Endometrial microvascular endothelial cells (primary cell): ENCODE measurements at regions not wholly inside any gene's neighbourhood (a gene's known extent, or its start where the extent isn't known, plus 50 kb on each side); places are given as distances from the start of the nearest gene placed in this dataset.

Source experiments
- in situ Hi-C: cut with HindIII; loops from 2 replicates; pipeline ENCODE4 v1.10.0; 2017; ENCODE audit warnings: low sequenced_read_pairs, low pct_unique_long_range_greater_than_20kb; ENCODE audit errors: inconsistent ontology term

GRCh38 chr18:10053861-10054260 lies 140.0 kb downstream of the VAPA start:
- in situ Hi-C loops: loop anchor here (10.0 kb wide), 1 partner anchor 151 kb away; no protein-coding TSS in a partner anchor

DNA sequence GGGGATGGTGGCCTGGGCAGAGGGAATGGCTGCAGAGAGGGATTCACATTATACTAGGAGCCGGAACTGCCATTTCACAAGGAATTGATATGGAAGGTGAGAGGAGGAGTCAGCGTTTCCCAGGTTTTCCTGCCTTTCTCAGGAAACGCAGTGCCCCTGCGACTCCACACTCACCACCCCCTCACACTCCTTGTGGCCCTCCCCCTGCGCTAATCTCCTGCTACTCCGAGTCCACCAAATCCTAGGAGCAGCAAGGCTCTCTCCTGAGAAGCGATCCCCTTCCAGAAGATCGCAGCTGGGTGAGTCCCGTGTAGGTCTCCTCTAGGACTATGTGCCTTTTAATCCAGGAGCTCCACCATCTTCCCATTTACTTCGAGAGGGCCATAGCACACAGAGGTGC lies 140.6 kb downstream of the VAPA start:
- in situ Hi-C loops: loop anchor here (10.0 kb wide), 1 partner anchor 150 kb away; no protein-coding TSS in a partner anchor

- in situ Hi-C loops: loop anchor here (10.0 kb wide), 1 partner anchor 150 kb away; no protein-coding TSS in a partner anchor
These were observed 141.4 kb downstream of the VAPA start for GRCh38 chr18:10055125-10055750.

DNA sequence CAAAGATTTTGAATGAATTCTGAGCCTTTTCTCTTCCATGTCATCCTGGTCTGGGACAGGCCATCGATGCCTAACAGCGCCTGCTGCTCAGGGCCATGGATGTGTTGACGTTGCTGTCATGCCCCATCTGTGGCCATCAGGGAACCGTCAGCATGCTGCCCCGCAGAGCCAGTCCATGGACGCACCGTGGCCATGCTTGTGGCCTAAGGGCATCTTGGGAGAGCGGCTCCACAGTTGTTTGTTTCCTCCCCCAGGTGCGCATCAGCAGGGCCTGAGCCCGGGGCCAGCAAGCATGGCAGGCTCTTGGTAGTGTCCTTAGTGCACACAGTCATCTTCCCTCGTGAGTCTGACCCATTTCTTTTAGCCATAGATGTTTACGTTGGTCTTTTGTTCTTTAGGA lies 142.7 kb downstream of the VAPA start:
- in situ Hi-C loops: loop anchor here (10.0 kb wide), 1 partner anchor 148 kb away; no protein-coding TSS in a partner anchor

- in situ Hi-C loops: loop anchor here (10.0 kb wide), 1 partner anchor 147 kb away; no protein-coding TSS in a partner anchor
These were observed 143.6 kb downstream of the VAPA start for GRCh38 chr18:10057401-10057893.

DNA sequence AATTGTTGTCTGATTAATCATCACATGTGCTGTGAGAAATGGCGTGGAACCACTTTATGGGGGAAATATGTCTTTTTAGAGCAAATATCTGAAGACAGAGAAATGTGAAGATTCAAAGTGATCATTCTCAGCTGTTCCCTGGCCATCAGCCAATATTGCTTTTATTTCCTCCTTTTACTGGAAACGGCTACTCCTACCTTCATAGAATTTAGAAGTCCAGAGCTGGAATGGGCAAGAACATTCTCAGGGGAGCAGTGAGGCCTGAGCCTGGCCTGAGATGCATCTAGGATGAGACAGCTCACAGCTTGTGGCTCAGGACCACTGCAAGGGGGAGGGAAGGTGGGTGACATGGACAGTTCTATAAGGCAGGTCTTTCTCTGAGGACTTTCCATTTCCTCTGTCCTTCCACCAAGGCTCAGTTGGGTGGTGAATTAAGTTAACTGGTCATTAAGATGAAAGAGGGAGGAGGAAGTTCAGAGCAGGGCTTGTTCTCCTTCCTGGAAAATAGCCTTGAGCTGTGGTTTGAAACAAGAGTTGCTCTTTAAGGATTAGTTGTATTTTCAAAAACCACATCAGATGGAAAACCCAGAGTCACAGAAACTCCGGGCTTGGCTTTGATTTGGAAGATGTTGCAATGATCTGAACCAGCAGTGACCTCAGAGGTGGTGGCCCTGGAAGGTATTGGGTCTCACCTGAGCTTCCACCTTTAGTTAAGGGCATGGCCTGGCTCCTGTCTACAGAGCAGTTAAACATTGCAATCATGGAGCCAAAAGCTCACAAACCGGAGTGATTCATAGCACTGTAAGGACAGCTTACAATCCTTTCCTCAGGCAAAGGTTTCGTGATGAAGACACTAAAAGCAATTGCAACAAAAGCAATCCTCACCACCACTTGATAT lies 144.3 kb downstream of the VAPA start:
- in situ Hi-C loops: loop anchor here (10.0 kb wide), 1 partner anchor 147 kb away; no protein-coding TSS in a partner anchor

- in situ Hi-C loops: loop anchor here (10.0 kb wide), 1 partner anchor 145 kb away; no protein-coding TSS in a partner anchor
These were observed 146.0 kb downstream of the VAPA start for GRCh38 chr18:10059610-10060468.

GRCh38 chr18:10060469-10060782 lies 146.6 kb downstream of the VAPA start:
- in situ Hi-C loops: no loop called here

- in situ Hi-C loops: no loop called here
These were observed 147.0 kb downstream of the VAPA start for GRCh38 chr18:10060841-10061240.

DNA sequence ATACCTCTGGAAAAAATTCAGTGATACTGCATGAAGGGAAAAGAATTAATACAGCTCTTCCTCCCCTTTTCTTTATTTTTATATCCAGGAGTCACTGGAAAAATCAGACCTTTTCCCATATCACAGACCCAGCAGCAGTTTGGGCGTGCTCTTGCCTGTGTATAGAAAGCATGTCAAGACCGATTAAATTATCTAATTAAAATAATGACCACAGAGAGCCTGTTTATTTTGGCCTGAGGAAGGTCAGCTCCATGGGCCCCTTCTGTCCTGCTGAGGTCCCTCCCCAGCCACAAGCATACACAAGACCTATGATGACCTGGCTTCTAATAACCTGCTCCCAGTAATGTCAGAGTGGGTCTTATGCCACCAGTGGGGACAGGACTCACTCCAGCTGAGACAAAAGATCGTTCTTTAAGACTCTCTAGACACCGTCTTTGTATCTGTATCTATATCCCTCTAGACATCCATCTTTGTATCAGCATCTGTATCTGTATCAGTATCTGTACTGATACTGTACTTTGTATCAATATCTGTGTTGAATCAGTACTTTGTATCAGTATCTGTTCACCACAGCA lies 147.8 kb downstream of the VAPA start:
- in situ Hi-C loops: no loop called here

- in situ Hi-C loops: no loop called here
These were observed 148.8 kb downstream of the VAPA start for GRCh38 chr18:10062302-10063300.

- in situ Hi-C loops: no loop called here
These were observed 149.7 kb downstream of the VAPA start for GRCh38 chr18:10063489-10063888.

GRCh38 chr18:10064267-10064666 lies 150.5 kb downstream of the VAPA start:
- in situ Hi-C loops: no loop called here

DNA sequence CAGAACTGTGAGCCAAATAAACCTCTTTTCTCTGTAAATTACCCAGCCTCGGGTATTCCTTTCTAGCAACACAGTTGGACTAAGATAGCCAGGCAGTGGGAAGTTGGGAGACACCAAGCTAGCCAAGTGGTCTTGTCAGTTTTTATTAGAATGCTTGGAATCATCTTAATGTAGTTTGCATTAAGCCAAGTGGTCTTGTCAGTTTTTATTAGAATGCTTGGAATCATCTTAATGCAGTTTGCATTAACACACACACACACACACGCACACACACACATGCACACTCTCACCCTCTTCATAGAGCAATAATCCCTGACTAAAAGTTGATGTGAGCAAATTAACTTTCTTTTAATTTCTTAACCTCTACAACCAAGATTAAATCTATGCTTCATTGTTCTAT lies 151.5 kb downstream of the VAPA start:
- in situ Hi-C loops: no loop called here

DNA sequence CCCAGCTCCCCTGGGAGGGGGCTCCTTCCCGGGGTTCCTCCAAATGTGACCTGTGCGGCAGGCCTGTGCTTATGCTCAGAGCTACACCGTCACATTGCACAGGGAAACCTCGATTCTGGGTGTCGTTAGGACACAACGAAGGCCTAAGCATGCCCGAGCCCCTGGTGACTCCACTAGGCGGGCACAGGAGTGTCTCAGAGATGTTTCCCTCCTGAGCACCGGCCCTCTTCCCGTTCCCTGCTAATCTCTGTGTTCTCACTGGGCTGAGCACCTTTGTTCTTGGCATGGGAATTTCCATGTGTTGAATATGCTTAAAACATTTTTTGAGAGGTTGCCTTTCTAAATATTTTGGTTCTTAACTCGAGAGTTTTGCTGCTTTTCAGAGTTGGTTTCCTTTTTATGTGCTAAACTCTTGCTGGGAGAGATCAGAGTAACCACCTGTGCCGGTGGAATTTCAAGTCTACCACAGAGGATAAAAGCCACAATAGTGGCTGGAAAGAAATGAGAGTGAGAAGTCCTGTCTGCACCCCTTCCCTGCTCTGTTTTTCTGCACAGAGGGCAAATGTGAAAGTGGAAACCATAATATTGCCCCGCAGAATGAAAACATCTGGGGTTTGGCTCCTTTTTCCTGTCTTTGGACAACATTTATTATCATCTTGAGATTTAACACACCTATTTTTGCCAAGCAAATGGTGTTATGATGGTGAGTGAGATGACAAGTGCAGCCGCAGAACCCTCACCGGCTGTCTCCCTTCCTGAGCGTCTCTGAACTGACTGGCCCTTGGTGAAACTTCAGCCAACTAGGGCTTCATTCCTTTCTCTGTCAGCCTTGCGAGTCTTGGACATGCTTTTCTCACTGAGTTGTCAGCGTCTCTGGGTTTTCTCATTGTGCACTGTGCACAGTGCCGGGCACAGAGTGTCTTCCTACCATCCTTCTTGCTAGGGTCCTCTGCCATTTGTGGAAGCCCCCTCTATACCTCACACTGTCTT lies 154.1 kb downstream of the VAPA start:
- in situ Hi-C loops: no loop called here

DNA sequence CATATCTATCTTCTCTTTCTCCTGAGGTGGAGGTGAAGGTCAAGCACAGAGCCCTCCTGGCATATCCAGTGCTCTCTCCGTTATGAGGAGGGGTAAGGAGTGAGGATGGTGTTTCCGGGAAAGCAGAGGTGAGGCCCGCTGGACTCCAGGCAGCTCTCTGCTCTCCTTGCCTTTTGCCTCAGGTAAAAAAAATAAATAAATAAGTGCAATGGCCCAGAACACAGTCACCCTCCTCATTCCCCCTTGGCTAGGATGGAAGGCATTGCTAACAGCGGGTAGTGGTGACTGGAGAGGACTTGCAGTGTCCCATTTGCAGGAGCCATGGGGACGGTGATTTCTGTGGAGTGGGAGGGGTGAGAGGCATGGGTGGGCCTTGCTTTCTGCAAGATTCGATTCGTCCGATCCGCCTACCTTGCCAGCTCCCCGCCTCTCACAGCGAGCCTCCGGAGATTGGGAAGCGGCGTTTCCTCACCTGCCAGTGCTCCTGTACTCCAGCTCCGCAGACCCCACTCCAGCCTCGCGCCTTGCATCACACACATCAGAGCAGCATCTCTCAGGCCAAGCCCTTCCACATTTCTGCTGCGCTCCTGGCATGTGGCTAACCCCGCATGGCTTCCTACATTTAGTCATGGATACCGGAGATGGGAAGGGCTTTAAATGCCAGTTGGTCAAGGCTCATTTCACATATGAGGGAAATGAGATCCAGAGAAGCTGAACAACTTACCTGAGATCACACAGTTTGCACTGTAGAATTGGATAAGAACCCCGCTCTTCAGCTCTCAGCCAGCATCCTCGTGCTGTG lies 155.2 kb downstream of the VAPA start:
- in situ Hi-C loops: no loop called here
